Loucy (cell line): ENCODE measurements at regions not wholly inside any gene's neighbourhood (a gene's known extent, or its start where the extent isn't known, plus 50 kb on each side); places are given as distances from the start of the nearest gene placed in this dataset.

ENCODE experiments used
- CTCF ChIP-seq: fragments of 200-600 bp; sonication (generic); conservative IDR thresholded peaks from 2 replicates; pipeline ENCODE4 v1.5.1; 2014; ENCODE audit warnings: mild to moderate bottlenecking, antibody characterized with exemption, low read length
- EZH2phosphoT487 ChIP-seq: fragments of 200-600 bp; IDR thresholded peaks from 2 replicates; pipeline ENCODE4 v1.6.1; 2018; ENCODE audit warnings: antibody characterized with exemption, mild to moderate bottlenecking, moderate library complexity, borderline replicate concordance

- TF ChIP-seq CTCF (no peak), EZH2phosphoT487 (no peak)
Observed at GRCh38 chr4:12787261-12787660, 696.9 kb downstream of the RAB28 start.
